ENCODE measurements at regions not wholly inside any gene's neighbourhood (a gene's known extent, or its start where the extent isn't known, plus 50 kb on each side); places are given as distances from the start of the nearest gene placed in this dataset.
"Not testable (repeated sequence)": the region's sequence is repeated elsewhere in the genome, so short reads cannot be mapped to it uniquely, and the experiment has no call there.

GRCh38 chr2:113386780-113387433 is 50.6 kb upstream of the ZNG1B start:
- H3K4me1 ChIP-seq (replicated peaks); H3K27ac ChIP-seq; H3K9me3 ChIP-seq; DNase-seq (ENCODE audit: low spot score); intact Hi-C loops (cut with DNase I); H3K4me3 ChIP-seq; H3K36me3 ChIP-seq; H3K27me3 ChIP-seq (replicated peaks; ENCODE audit: insufficient read depth): not testable (repeated sequence)
- WGBS = 78% methylated on average over 6 of the region's 6 CpGs

DNA sequence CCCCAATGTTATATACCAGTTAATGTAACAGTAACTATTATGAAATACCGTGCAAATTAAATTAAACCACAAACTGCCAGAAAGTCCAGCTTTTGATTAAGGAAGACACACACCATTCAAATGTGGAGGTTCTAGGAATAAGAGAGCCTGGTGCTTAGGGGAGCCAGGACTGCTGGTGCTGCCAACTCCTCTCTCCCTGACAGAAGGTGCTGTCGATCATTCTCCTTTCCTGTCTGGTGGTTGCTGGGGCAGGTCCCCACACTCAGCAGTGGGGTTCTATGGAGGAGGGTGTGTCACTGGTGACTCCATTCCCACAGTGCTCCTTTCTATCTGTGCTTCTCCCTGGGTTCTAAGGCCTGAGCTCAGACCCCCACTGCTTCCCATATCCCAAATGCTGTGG is 57.9 kb upstream of the ZNG1B start:
- DNase-seq (ENCODE audit: low spot score); H3K27ac ChIP-seq; H3K9me3 ChIP-seq; H3K4me3 ChIP-seq; intact Hi-C loops (cut with DNase I); H3K27me3 ChIP-seq (replicated peaks; ENCODE audit: insufficient read depth); H3K36me3 ChIP-seq; H3K4me1 ChIP-seq (replicated peaks): not testable (repeated sequence)
- WGBS = 71% methylated on average over 2 of the region's 2 CpGs

GRCh38 chr2:113376913-113377445 is 60.5 kb upstream of the ZNG1B start:
- 93% methylated on average over 3 of the region's 3 CpGs for WGBS
- no peak for DNase-seq (ENCODE audit: low spot score)
- H3K27me3 ChIP-seq (replicated peaks; ENCODE audit: insufficient read depth) = no peaks in the 10 kb centered on the region
- H3K9me3 ChIP-seq = no peaks in the 10 kb centered on the region
- no peak overlapping the region for H3K4me3 ChIP-seq
- intact Hi-C loops (cut with DNase I) = no loop called here
- H3K4me1 ChIP-seq (replicated peaks) = no peaks in the 10 kb centered on the region
- H3K36me3 ChIP-seq = no peaks in the 10 kb centered on the region
- TF ChIP-seq CTCF (IDR thresholded peaks at IDR 0.05) (no peak), POLR2A (IDR thresholded peaks at IDR 0.05) (no peak), POLR2AphosphoS5 (IDR thresholded peaks at IDR 0.05) (no peak)
- H3K27ac ChIP-seq = no peak overlapping the region

DNA sequence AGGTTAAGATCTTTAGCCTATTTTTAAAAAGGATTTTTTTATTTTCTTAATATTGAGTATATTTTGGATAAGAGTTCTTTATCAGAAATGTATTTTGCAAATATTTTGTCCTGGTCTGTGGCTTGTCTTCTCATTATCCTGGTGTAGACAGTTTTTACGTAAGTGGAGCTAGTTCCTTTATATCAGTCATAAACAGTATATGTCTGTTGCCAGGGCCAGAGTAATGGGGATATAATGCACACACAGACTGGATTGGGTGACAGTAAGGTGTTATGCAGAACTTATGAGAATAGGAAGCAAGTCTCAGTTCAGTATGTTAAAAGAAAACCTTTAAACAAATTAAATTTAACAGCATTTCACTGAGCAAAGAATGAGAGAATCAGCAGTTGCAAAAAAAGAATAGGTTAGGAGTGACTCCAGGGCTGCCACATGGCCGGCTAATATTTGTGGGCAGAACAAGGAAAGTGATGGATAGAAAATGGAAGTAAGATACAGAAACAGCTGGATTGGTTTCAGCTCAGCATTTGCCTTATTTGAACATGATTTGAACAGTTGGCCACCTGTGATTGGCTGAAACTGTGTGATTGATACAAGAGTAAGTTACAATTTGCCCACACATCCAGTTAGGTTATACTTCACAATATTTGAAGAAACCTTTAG is 61.1 kb upstream of the ZNG1B start:
- no peak for DNase-seq (ENCODE audit: low spot score)
- no peaks in the 10 kb centered on the region for H3K27me3 ChIP-seq (replicated peaks; ENCODE audit: insufficient read depth)
- no peaks in the 10 kb centered on the region for H3K36me3 ChIP-seq
- TF ChIP-seq POLR2AphosphoS5 (IDR thresholded peaks at IDR 0.05) (no peak), CTCF (IDR thresholded peaks at IDR 0.05) (no peak), POLR2A (IDR thresholded peaks at IDR 0.05) (no peak)
- H3K9me3 ChIP-seq = no peaks in the 10 kb centered on the region
- intact Hi-C loops (cut with DNase I) = no loop called here
- H3K4me1 ChIP-seq (replicated peaks) = no peaks in the 10 kb centered on the region
- H3K4me3 ChIP-seq = no peak overlapping the region
- H3K27ac ChIP-seq = no peak overlapping the region
- WGBS = 94% methylated on average over 2 of the region's 2 CpGs

- intact Hi-C loops (cut with DNase I) = loop anchor here (5.0 kb wide), 2 partner anchors 173 to 238 kb away; no protein-coding TSS in a partner anchor
- not testable (repeated sequence) for H3K36me3 ChIP-seq; H3K9me3 ChIP-seq; DNase-seq (ENCODE audit: low spot score); H3K4me1 ChIP-seq (replicated peaks); H3K27ac ChIP-seq; H3K4me3 ChIP-seq; H3K27me3 ChIP-seq (replicated peaks; ENCODE audit: insufficient read depth)
- WGBS = 34% methylated on average over 4 of the region's 4 CpGs
These were observed 62.6 kb upstream of the ZNG1B start for GRCh38 chr2:113374857-113375256.

- WGBS = 84% methylated on average over 14 of the region's 14 CpGs
- not testable (repeated sequence) for H3K27ac ChIP-seq; H3K27me3 ChIP-seq (replicated peaks; ENCODE audit: insufficient read depth); H3K4me3 ChIP-seq; H3K36me3 ChIP-seq; H3K9me3 ChIP-seq; H3K4me1 ChIP-seq (replicated peaks); DNase-seq (ENCODE audit: low spot score)
- intact Hi-C loops (cut with DNase I) = loop anchor here (5.0 kb wide), 2 partner anchors 170 to 235 kb away; no protein-coding TSS in a partner anchor
These were observed 65.1 kb upstream of the ZNG1B start for GRCh38 chr2:113372258-113372834.
